Mesothelial cell of epicardium (in vitro differentiated cells): ENCODE measurements at regions not wholly inside any gene's neighbourhood (a gene's known extent, or its start where the extent isn't known, plus 50 kb on each side); places are given as distances from the start of the nearest gene placed in this dataset.

Experiments
- DNase-seq, 2 experiments: peaks; one replicate each; pipeline ENCODE4 v3.0.0; 2021; ENCODE audit warnings: low spot score in 2 of 2; ENCODE audit not compliant: unreplicated experiment in 2 of 2
- H3K27ac Mint-ChIP-seq: 2 replicates; pipeline ENCODE4 v1.8.0; 2021; ENCODE audit warnings: mixed read lengths
- H3K27me3 Mint-ChIP-seq: 2 replicates; pipeline ENCODE4 v1.8.0; 2021; ENCODE audit warnings: low read depth, mixed read lengths
- H3K36me3 Mint-ChIP-seq: 2 replicates; pipeline ENCODE4 v1.8.0; 2021; ENCODE audit warnings: mixed read lengths
- H3K4me1 Mint-ChIP-seq: 2 replicates; pipeline ENCODE4 v1.8.0; 2021; ENCODE audit warnings: mixed read lengths
- H3K4me3 Mint-ChIP-seq: 2 replicates; pipeline ENCODE4 v1.8.0; 2021; ENCODE audit warnings: mild to moderate bottlenecking, moderate library complexity, mixed read lengths
- H3K9me3 Mint-ChIP-seq: 2 replicates; pipeline ENCODE4 v1.8.0; 2021; ENCODE audit warnings: mixed read lengths
- CTCF ChIP-seq: fragments of 200-600 bp; sonication (generic); IDR thresholded peaks from one replicate; pipeline ENCODE4 v1.5.0; 2021; ENCODE audit warnings: antibody characterized with exemption; ENCODE audit not compliant: unreplicated experiment

GRCh38 chr10:61192042-61192441, 248.1 kb upstream of the RHOBTB1 start:
- Mint-ChIP-seq H3K4me1 (peaks cover 7% of the 10 kb centered on the region), H3K27ac (no peak overlapping the region), H3K27me3 (no peaks in the 10 kb centered on the region), H3K36me3 (peaks cover 3% of the 10 kb centered on the region), H3K9me3 (peaks cover 22% of the 10 kb centered on the region), H3K4me3 (no peak overlapping the region)
- TF ChIP-seq CTCF: no peak
- DNase-seq: no peak

- H3K36me3 Mint-ChIP-seq: peaks cover 3% of the 10 kb centered on the region
- peaks cover 6% of the 10 kb centered on the region for H3K4me1 Mint-ChIP-seq
- H3K4me3 Mint-ChIP-seq: no peak overlapping the region
- H3K27me3 Mint-ChIP-seq: no peaks in the 10 kb centered on the region
- peaks cover 22% of the 10 kb centered on the region for H3K9me3 Mint-ChIP-seq
- no peak for DNase-seq
- no peak overlapping the region for H3K27ac Mint-ChIP-seq
- TF ChIP-seq CTCF: no peak
Measured at GRCh38 chr10:61189912-61190311, 245.9 kb upstream of the RHOBTB1 start.

- no peak for DNase-seq
- Mint-ChIP-seq H3K4me1 (peaks cover 6% of the 10 kb centered on the region), H3K27me3 (no peaks in the 10 kb centered on the region), H3K36me3 (peaks cover 3% of the 10 kb centered on the region), H3K4me3 (no peak overlapping the region), H3K27ac (no peak overlapping the region), H3K9me3 (peaks cover 19% of the 10 kb centered on the region)
- TF ChIP-seq CTCF: no peak
Measured at GRCh38 chr10:61188691-61189090, 244.7 kb upstream of the RHOBTB1 start.

GRCh38 chr10:61188101-61188500, 244.1 kb upstream of the RHOBTB1 start:
- H3K4me1 Mint-ChIP-seq: peaks cover 6% of the 10 kb centered on the region
- H3K9me3 Mint-ChIP-seq: peaks cover 17% of the 10 kb centered on the region
- H3K4me3 Mint-ChIP-seq: no peak overlapping the region
- H3K27ac Mint-ChIP-seq: no peak overlapping the region
- H3K36me3 Mint-ChIP-seq: peaks cover 3% of the 10 kb centered on the region
- TF ChIP-seq CTCF: no peak
- H3K27me3 Mint-ChIP-seq: no peaks in the 10 kb centered on the region
- DNase-seq: no peak

GRCh38 chr10:61187601-61188000, 243.6 kb upstream of the RHOBTB1 start:
- DNase-seq: no peak
- Mint-ChIP-seq H3K4me1 (peaks cover 6% of the 10 kb centered on the region), H3K27me3 (no peaks in the 10 kb centered on the region), H3K4me3 (no peak overlapping the region), H3K36me3 (no peaks in the 10 kb centered on the region), H3K27ac (no peak overlapping the region), H3K9me3 (peaks cover 13% of the 10 kb centered on the region)
- TF ChIP-seq CTCF: no peak

GRCh38 chr10:61186408-61186807, 242.4 kb upstream of the RHOBTB1 start:
- no peak for DNase-seq
- Mint-ChIP-seq H3K9me3 (peaks cover 9% of the 10 kb centered on the region), H3K27ac (no peak overlapping the region), H3K4me3 (no peak overlapping the region), H3K36me3 (no peaks in the 10 kb centered on the region), H3K27me3 (no peaks in the 10 kb centered on the region), H3K4me1 (peaks cover 6% of the 10 kb centered on the region)
- TF ChIP-seq CTCF: no peak
